Loucy (cell line): ENCODE measurements at regions not wholly inside any gene's neighbourhood (a gene's known extent, or its start where the extent isn't known, plus 50 kb on each side); places are given as distances from the start of the nearest gene placed in this dataset.

Experiments used
- CTCF ChIP-seq: fragments of 200-600 bp; sonication (generic); conservative IDR thresholded peaks from 2 replicates; pipeline ENCODE4 v1.5.1; 2014; ENCODE audit warnings: mild to moderate bottlenecking, antibody characterized with exemption, low read length
- EZH2phosphoT487 ChIP-seq: fragments of 200-600 bp; IDR thresholded peaks from 2 replicates; pipeline ENCODE4 v1.6.1; 2018; ENCODE audit warnings: antibody characterized with exemption, mild to moderate bottlenecking, moderate library complexity, borderline replicate concordance

- TF ChIP-seq CTCF (no peak), EZH2phosphoT487 (no peak)
Measured at GRCh38 chr5:125455041-125455440, 708.6 kb upstream of the ZNF608 start.
